ENCODE measurements at regions not wholly inside any gene's neighbourhood (a gene's known extent, or its start where the extent isn't known, plus 50 kb on each side); places are given as distances from the start of the nearest gene placed in this dataset.
"Not testable (repeated sequence)": the region's sequence is repeated elsewhere in the genome, so short reads cannot be mapped to it uniquely, and the experiment has no call there.

DNA sequence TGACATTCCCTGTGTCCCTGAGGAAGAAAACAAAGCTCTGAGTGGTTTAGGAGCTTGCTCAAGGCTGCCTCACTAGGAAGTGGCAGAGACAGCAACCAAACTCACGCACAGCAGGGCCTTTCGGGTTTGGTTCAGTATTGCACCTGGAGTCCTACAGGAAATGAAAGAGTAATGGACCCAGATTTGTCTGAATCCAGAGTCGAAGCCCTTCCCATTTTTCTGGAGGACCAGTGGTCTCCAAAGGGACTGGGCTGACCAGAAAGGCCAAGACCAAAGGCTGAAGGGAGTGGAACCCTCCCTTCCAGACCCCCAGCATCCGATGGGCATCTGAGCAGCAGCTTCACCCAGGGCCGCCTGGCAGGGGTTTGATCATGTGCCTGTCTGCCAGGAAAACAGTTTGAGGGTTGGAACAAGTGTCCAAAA, 85.5 kb upstream of the RPL38 start:
- DNase-seq (ENCODE audit: low read depth) = no peak

DNA sequence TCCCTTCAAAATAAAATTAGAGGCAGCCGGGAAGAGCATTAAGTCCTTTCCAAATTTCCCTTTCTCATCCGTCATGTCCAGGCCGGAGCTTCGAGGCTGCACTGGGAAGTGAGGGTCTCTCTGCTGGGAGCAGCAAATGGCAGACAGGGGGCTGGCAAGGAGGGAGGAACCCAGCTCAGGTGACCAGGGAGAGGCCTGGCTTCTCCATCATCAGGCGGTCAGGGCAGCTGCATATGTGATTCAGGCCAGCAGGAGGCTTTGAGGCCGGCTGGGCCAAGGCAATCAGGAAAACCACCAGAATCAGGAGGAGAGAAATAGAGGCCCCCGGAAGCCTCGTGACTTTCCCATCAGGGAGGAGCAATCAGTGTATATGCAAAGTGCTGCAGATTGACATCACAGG, 85.0 kb upstream of the RPL38 start:
- DNase-seq (ENCODE audit: low read depth) = no peak

DNA sequence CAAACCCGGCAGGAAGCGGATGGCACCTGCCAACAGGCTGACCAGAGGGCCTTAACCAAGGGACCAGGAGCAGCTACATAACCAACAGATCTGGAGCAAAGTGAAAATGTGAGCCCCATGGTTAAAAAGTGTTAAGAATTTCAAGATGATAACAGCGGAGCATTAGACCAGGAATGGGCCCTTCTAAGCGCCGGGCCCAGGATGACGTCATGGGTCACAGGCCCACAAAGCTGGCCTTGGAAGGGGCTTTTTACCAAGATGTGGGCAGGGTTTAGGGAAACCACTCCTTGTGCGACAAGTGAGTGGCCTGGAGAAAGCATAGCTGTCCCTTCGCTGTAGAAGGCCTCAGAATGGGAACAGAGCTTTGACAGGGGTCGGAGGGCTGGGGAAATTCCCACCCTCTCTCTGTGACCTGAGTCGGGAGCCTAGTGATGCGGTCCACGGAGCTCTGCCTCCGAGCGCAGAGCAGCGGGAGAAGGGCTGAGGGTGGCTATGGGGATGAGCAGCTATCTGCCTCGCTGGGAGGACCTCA, 84.4 kb upstream of the RPL38 start:
- DNase-seq (ENCODE audit: low read depth) = no peak

DNA sequence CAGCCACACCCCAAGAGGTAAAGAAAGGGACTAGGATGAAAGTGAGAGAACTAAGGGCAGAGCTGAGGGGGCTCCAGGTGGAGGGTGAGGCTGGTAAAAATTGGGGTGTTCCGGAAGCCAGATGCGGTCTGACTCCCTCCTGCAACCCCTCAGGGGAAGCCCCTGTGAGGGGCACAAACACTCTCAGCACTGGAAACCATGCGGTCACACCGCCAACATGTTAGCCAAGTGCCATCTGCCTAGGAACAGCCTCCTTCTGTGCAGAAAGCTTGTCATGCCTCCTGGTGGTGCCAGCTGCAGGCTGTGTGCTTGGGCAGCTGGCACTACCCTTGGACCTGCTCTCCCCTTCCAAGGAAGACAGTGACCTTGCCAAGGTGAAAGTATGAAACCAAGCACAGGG, 83.5 kb upstream of the RPL38 start:
- DNase-seq (ENCODE audit: low read depth) = no peak

DNA sequence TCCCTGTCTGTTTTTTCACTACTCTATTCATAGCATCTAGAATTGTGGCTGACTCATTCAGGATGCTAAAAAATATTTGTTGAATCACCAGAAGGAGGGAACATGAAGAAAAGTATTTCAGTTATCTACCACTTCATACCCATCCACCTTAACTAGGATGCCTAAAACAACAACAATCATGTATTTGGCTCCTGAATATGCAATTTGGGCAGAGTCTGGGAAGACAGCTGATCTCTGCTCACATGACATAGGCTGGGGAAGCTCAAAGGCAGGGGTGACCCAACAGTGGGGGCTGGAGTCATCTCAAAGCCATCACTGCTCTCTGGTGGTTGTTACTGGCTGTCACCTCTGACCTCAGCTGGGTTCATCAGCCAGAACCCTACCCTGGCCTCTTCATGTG, 80.1 kb upstream of the RPL38 start:
- DNase-seq (ENCODE audit: low read depth) = no peak

DNA sequence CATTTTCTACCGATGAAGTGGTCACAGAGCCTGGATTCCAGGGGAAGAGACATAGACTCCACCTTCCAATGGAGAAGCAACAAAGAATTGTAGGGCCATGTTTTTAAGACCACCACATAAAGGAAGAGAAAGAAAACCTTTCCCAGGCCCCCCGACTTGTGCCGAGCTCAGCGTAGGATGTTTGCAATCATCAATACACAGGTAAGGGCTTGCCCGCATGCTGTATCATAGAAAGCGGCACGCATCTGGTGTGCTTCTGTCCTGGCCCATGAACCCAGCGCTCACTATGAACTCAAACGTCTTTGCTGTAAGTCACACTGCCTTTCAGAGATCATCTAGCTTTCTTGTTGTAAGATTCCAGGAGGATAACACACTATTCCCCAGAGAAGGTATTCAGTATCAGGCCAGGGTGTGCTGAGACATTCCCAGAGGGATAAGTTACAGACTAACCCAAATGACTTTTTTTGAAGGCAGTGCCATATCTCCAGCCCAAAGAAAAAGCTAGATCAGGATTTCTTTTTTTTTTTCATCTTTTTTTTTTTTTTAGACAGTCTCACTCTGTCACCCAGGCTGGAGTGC, 79.5 kb upstream of the RPL38 start:
- DNase-seq (ENCODE audit: low read depth) = no peak

DNA sequence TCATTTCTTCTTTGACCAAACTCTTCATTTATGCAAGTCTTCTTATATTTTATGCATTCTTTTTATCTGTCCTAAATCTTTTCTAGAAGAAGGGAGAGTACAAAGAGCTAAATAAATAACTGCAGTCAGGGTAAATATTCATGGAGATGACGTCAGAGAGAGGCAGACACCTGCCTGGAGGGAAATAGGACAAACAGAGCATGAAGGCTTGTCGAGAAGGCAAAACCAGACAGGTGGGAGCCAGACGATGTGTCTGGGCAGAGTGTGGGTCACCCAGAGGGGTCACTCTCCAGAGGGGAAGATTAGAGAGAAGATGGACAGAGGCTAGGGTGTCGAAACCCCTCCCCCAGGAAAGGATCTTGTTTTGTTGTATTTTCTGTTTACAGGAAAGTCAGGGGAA, 78.3 kb upstream of the RPL38 start:
- DNase-seq (ENCODE audit: low read depth) = no peak

DNA sequence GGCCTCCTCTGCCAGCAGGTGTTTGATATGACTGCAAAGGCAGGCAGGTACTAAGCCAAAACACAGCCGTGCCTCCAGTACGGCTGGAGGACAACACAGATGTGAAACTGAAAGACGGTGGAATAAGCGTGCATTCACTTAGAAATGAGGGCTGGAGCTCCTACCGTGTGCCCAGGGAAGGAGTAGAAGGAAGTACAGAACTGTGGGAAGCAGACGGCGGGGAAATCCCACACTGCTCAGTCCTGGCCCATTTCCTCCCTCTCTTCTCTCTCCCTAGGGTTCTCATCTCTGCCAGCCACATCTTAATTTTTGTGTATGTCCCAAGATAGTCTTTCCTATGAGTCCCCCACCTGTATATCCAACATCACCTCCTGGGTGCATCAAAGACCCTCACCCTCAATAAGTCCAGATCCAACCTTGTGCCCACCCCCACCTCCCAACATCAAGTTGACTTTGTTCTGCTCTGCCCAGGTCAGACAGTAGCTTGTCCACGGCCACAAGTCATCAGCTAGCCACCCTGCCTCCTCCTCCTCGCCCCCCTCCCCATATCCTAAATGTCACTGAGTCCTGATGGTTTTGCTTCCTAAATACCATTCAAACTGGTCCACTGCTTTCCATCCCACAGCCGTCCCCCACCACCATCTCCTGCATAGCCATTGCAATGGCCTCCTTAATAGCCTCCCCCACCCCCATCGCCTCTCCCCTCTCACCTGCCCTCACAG, 77.1 kb upstream of the RPL38 start:
- no peak for DNase-seq (ENCODE audit: low read depth)

DNA sequence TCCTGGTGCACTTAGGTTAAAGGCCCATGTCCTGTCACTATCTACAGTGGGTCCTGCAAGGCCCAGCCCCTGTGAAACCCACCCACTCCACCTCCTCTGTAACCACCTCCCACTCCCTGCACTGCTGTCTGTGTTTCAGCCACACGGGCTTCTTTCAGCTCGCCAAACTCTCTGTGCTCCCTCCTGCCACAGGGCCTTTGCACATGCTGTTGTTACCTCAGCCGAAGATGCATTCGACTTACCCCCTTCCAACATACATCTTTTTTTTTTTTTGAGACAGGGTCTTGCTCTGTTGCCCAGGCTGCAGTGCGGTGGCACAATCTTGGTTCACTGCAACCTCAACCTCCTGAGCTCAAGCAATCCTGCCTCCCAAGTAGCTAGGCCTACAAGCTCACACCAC, 76.5 kb upstream of the RPL38 start:
- no peak for DNase-seq (ENCODE audit: low read depth)

DNA sequence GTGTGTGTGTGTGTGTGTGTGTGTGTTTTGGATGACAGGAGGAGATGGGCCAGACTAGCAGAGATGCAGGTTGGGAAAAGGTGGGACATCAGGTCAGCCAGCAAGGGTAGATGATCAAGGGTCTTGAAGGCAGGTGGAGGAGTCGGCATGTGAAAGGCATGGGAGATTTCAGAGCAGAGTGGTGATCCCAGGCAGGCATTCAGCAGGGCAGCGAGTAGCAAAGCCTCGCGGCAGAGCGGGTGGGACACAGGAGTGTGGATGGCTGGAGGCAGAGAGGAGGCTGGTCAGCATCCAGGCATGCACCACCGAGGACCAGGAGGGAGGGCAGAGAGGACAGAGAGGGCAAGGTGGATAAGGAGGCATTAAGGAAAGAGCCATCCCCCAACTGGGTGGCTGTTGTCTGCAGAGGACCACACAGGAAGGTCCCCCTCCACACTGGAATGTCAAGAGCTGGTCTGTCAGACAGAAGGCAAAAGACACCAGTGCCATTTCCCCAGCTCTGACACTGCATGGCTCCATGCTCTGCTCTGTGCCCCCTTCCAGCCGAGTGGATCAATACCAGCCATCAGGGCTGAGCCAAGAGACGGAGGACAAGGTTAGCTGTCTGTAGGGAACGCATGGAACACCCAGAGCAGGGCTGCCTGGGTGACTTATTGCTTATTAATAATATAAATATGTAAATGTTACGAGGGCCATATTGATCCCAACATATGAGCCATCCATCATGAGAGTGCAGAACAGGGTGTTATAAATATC, 74.8 kb upstream of the RPL38 start:
- DNase-seq (ENCODE audit: low read depth) = no peak

DNA sequence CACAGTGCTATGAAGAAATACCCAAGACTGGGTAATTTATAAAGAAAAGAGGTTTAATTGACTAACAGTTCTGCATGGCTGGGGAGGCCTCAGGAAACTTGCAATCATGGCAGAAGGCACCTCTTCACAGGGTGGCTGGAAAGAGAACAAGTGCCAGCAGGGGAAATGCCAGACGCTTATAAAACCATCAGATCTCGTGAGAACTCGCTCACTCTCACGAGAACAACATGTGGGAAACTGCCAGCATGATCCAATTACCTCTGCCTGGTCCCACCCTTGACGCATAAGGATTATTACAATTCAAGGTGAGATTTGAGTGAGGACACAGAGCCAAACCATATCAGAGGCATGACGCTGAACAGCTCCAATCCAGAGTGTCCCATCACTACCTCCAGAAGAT, 73.7 kb upstream of the RPL38 start:
- not testable (repeated sequence) for DNase-seq (ENCODE audit: low read depth)

DNA sequence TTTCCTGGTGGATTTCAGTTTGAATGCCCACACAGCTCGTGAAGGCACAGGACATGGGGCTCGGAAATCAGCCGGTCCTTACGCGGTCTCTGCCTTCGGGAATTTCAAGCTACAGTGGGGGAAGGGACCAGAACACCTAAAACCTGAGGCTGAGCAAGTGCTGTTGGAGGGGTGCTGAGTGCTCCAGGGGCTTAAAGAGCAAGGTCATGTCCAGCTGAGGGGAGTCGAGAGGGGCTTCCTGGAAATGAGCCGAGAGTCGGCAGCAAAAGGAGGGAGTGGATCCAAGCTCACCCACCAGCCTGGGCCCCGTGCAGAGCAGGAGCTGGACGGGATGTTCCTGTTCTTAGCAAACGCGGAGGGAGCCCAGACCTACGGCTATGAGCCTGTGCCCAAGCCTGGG, 73.2 kb upstream of the RPL38 start:
- DNase-seq (ENCODE audit: low read depth) = no peak

DNA sequence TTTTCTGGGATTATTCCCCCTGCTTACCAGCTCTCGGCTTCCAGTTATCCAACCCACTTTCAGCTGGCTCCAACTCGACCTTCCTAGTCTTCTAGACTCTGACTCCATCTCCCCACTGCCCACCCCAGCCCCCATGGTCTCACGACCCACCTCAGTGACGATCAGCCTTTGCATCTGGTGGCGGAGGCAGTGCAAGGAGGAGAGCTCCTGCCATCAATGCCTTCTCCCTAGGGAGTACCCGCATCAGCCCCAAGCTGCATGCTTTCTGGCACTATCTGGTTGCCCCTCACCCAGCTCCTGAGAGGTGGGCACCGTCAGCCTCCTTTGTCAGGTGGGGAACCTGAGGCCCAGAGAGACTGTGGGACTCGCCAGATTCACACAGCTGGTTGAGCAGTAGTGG, 72.6 kb upstream of the RPL38 start:
- no peak for DNase-seq (ENCODE audit: low read depth)

DNA sequence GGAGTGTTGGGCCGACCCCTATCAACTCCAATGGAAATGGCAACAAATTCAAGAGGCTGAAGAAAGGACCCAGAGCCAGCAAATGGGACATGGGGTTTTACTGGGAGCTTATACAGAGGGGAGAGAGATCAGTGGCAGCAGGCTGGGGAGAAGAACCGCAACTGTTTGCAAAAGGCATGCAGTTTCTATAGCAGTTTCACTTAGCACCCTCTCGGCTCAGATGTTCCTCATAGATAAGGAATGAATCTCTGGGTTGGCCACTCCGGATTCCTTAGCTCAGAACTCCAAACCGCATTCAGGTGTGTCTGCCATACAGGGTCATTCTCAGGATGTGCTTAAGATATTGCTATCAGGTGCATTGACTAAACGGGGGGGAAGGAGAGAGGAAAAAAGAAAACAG, 71.1 kb upstream of the RPL38 start:
- DNase-seq (ENCODE audit: low read depth) = no peak

DNA sequence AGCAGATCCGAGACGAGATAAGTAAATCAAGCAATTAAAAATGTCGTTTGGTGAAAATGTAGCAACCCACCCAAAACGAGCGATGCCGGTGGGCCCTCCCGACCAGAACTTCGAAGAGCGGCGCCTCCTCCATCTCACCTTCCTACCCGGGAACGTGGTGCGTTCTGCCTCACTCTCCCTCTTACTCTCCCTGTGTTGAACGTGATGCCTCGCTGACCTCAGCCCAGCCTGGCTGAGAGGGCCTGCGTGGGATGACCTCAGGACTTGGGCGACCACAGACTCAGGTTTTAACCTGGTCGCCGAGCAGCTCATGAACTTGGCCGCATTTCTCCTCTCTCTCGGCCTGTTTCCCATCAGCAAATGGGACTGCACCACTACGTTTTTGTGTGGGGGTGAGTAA, 69.7 kb upstream of the RPL38 start:
- DNase-seq (ENCODE audit: low read depth) = no peak

DNA sequence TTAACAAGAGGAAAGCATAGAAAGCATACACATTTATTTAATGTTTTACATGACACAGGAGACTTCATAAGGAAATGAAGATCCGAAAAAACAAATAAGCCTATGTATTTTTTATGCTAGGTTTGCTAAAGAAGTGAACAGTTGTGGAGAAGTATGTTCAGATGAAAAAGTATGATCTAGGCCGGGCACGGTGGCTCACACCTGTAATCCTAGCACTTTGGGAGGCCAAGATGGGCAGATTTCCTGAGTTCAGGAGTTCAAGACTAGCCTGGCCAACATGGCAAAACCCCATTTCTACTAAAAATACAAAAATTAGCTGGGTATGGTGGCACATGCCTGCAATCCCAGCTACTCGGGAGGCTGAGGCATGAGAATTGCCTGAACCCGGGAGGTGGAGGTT, 69.2 kb upstream of the RPL38 start:
- not testable (repeated sequence) for DNase-seq (ENCODE audit: low read depth)

DNA sequence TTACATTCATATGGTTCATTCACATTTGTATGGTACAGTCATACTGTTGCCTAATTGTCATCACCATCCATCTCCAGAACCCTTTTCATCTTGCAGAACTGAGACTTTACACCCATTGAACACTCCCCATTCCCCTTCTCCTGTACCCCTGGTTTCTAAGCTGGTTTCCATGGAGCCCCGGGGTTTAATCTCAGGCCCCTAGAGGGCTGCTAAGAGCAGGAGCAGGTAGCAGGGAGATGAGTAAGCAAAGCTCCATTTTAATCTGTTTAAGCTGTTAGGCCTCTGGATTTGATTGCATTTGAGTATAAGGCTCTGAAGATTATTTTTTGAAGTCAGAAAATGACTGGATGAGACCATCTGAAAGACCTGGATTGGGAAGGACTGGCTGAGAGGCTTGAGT, 68.5 kb upstream of the RPL38 start:
- no peak for DNase-seq (ENCODE audit: low read depth)

DNA sequence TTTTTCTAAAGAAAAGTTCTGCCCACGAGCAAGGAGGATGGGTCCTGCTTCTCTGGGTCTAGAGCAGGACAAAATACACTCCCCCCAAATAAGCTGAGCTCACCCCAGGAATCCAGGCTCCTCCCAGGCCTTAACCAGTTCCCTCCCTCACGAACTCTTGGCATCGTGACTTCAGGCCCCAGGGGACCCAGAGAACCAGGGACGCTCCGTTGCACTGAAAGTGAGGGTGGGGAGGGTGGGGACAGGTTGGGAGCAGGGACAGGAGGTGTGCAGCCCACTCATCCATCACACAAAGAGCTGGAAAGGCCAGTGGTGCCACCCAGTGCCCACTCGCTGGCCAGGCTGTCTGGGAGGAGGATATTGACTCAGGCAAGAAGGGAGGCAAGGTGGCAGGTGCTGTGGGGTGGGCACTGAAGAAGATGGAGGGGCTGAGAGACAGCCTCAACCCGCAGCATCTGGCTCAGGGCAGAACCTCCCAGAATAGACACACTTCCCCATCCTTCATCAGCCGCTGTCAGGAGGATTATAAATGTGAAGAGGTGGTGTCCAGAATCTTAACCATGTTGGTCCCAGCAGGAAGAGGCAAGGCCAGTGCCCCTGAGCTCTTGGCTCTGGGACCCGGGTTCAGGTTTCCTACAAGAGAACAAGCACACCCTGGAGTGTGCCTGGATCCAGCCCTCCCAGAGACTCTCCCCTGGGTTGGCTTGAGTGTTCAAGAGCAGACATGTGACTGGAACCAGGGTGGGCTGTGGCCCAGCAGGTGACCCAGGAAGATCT, 67.9 kb upstream of the RPL38 start:
- DNase-seq (ENCODE audit: low read depth) = no peak

DNA sequence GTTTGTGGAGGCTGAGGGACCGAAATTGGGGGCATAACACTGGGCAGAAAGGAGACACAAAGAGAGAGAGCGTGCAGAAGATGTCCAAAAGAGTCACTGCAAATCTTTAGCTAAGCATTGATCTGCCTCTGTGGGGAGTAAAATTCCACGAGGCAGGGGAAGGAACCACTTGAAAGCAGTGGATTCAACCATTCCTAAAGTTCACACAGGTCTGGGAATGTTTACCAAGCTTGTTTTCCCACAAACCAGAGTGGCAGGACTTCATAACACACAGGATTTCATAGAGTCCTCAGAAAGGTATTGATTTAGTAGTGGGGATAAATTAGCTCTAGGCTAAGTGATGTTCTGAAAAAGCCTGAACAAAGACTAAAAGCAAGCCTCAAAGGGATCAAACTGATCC, 66.1 kb upstream of the RPL38 start:
- DNase-seq (ENCODE audit: low read depth) = no peak

DNA sequence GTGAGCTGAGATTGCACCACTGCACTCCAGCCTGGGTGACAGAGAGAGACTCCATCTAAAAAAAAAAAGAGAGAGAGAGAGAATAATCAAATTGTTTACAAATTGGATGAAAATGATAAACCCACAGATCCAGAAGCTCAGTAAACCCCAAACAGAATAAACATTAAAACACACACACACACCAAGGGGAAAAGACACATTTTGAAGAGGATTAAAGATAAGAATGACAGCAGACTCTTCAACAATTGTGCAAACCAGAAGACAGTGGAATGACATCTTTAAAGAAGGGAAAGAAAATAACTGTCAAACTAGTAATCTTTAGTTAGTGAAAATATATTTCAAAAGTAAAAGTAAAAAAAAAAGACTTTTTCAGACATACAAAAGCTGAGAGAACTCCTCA, 64.4 kb upstream of the RPL38 start:
- DNase-seq (ENCODE audit: low read depth) = no peak

DNA sequence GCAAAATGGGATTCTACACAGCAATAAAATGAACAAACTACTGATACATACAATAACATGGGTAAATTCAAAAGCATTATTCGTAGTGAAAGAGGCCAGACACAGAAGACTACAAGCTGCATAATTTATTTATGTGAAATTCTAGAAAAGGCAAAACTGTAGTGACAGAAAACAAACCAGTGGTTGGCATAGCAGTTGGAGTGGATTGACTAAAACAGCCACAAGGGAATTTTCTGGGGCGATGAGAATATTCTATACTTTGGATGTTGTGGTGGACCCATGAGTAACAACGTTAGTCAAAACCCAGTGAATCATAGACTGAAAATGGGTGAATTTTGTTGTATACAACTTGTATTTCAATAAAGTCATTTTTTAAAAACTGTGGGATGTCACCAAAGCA, 63.2 kb upstream of the RPL38 start:
- no peak for DNase-seq (ENCODE audit: low read depth)

DNA sequence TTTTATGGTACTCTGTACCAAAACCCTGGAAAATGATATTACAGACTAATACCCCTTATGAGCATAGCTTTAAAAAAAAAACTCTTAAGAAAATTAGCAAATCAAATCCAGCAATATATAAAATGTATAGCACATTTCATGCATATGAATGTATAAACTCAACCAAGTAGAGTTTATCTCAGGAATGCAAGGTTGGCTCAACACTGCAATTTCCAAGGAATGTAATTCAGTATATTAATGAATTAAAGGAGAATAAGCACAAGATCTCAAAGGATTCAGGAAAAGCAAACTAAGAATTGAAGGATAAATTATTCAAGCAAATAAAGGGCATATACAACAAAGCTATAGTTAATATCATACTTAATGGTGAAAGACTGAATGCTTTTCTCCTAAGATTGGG, 61.9 kb upstream of the RPL38 start:
- DNase-seq (ENCODE audit: low read depth) = no peak

DNA sequence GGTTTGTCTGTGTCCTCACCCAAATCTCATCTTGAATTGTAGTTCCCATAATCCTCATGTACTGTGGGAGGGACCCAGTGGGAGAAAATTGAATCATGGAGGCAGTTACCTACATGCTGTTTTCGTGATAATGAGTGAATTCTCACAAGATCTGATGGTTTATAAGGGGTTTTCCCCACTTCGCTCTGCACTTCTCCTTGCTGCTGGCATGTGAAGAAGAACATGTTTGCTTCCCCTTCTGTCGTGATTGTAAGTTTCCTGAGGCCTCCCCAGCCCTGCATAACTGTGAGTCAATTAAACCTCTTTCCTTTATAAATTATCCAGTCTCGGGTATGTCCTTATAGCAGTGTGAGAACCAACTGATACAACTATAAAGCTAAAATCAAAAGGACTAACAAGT, 60.2 kb upstream of the RPL38 start:
- DNase-seq (ENCODE audit: low read depth) = not testable (repeated sequence)
